ENCODE measurements at regions not wholly inside any gene's neighbourhood (a gene's known extent, or its start where the extent isn't known, plus 50 kb on each side); places are given as distances from the start of the nearest gene placed in this dataset.

DNA sequence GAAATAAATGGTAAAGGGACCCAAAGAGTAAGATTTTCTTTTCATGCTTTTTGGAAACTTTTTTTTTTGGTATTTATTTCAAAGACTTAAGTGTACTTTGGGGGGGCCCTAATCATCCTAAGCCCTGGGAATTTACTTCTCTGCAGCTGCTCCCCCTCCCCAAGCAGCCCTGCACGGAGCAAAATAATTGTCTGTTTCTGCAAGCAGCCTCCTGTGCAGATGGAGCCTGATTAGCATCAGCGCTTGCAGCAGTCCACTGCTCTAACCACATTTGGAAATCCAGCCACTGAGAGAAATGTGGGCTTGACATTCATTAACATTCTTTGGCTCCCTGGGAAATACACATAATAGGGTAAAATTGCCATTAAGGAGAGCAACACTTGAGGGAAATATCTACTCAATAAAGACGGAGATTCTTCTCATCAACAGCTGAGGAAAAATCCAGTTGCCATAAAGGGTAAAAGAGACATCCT, 309.2 kb upstream of the MAP3K7 start:
- no peak overlapping the region for H3K4me3 ChIP-seq (replicated peaks; ENCODE audit: insufficient read depth, low read length)
- no peak overlapping the region for H3K27ac ChIP-seq (replicated peaks)
- no peak for TF ChIP-seq REST (IDR thresholded peaks at IDR 0.05; ENCODE audit: insufficient replicate concordance, low read depth)
- TF ChIP-seq POLR2AphosphoS5 (IDR thresholded peaks at IDR 0.05; ENCODE audit: low read depth): no peak
- no peak for TF ChIP-seq SPI1 (IDR thresholded peaks at IDR 0.05; ENCODE audit: borderline replicate concordance, low read depth)
- TF ChIP-seq GABPA (IDR thresholded peaks at IDR 0.05; ENCODE audit: low read depth): no peak
- TF ChIP-seq, protein P1, sequence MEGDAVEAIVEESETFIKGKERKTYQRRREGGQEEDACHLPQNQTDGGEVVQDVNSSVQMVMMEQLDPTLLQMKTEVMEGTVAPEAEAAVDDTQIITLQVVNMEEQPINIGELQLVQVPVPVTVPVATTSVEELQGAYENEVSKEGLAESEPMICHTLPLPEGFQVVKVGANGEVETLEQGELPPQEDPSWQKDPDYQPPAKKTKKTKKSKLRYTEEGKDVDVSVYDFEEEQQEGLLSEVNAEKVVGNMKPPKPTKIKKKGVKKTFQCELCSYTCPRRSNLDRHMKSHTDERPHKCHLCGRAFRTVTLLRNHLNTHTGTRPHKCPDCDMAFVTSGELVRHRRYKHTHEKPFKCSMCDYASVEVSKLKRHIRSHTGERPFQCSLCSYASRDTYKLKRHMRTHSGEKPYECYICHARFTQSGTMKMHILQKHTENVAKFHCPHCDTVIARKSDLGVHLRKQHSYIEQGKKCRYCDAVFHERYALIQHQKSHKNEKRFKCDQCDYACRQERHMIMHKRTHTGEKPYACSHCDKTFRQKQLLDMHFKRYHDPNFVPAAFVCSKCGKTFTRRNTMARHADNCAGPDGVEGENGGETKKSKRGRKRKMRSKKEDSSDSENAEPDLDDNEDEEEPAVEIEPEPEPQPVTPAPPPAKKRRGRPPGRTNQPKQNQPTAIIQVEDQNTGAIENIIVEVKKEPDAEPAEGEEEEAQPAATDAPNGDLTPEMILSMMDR (IDR thresholded peaks at IDR 0.05; ENCODE audit: insufficient read depth, low read length): no peak
- no peak for DNase-seq (ENCODE audit: low read depth in 1 of 2, low spot score in 1 of 2)
- H3K27me3 ChIP-seq (ENCODE audit: insufficient read depth, poor library complexity, severe bottlenecking): no peaks in the 10 kb centered on the region

- Histone ChIP-seq H3K27me3 (ENCODE audit: insufficient read depth, poor library complexity, severe bottlenecking) (no peaks in the 10 kb centered on the region), H3K4me3 (replicated peaks; ENCODE audit: insufficient read depth, low read length) (no peak overlapping the region), H3K27ac (replicated peaks) (no peak overlapping the region)
- TF ChIP-seq POLR2AphosphoS5 (IDR thresholded peaks at IDR 0.05; ENCODE audit: low read depth) (no peak), REST (IDR thresholded peaks at IDR 0.05; ENCODE audit: insufficient replicate concordance, low read depth) (no peak), GABPA (IDR thresholded peaks at IDR 0.05; ENCODE audit: low read depth) (no peak), SPI1 (IDR thresholded peaks at IDR 0.05; ENCODE audit: borderline replicate concordance, low read depth) (no peak)
- TF ChIP-seq, protein P1 (IDR thresholded peaks at IDR 0.05; ENCODE audit: insufficient read depth, low read length): no peak
- DNase-seq (ENCODE audit: low read depth in 1 of 2, low spot score in 1 of 2): no peak
Observed at GRCh38 chr6:90895299-90896074, 308.6 kb upstream of the MAP3K7 start.

DNA sequence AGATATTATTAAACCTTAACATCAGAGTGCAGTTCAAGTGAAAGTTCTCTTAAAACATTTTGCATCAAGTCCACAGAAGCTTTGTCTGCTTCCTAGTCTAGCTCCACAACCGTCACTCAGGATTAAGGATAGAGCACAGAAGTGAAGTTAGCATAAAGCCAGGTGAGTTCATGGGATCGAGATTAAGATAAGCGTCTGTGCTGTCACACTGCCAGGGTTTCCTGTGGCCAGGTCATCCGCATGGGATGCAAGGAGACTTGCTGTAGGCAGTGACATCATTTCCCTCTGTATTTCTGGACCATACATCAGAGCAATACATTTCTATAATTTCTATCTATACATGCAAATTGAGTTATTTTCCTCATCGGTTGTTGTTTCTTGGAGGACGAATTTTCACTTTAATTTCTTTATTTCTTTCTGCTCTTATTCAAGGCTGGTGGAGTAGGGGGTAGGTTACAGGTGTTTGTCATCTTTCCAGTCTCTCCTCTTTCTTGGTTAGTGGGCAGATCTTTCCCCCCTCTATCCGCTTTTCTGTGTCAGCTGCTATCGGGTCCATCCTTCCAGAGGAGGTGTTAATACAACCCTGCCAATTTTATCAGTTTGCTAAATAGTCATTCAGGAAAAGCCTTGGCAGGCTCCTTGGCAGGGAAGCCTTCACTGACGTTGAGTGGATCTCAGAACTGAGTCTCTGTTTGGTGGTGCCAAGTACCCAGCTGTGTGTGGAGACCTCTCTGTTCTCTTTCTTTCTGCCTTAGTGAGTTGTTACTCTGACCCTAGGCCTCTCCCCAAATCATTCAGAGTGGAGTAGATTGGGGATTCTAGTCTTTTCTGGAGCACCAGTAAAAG, 307.6 kb upstream of the MAP3K7 start:
- H3K27me3 ChIP-seq (ENCODE audit: insufficient read depth, poor library complexity, severe bottlenecking): no peaks in the 10 kb centered on the region
- H3K4me3 ChIP-seq (replicated peaks; ENCODE audit: insufficient read depth, low read length): no peak overlapping the region
- no peak for DNase-seq (ENCODE audit: low read depth in 1 of 2, low spot score in 1 of 2)
- TF ChIP-seq SPI1 (IDR thresholded peaks at IDR 0.05; ENCODE audit: borderline replicate concordance, low read depth) (no peak), POLR2AphosphoS5 (IDR thresholded peaks at IDR 0.05; ENCODE audit: low read depth) (no peak), REST (IDR thresholded peaks at IDR 0.05; ENCODE audit: insufficient replicate concordance, low read depth) (no peak), GABPA (IDR thresholded peaks at IDR 0.05; ENCODE audit: low read depth) (no peak)
- TF ChIP-seq, protein P1 (IDR thresholded peaks at IDR 0.05; ENCODE audit: insufficient read depth, low read length): no peak
- no peak overlapping the region for H3K27ac ChIP-seq (replicated peaks)
